Lung (tissue), 11 donors: ENCODE measurements at regions not wholly inside any gene's neighbourhood (a gene's known extent, or its start where the extent isn't known, plus 50 kb on each side); places are given as distances from the start of the nearest gene placed in this dataset.

Experiments used
- ATAC-seq: fragments of 200-7000 bp; cut with Tn5 transposase; one replicate; pipeline ENCODE4 v1.9.1; 2020; ENCODE audit warnings: moderate number of reproducible peaks; ENCODE audit not compliant: insufficient read depth, low FRiP score
- DNase-seq, 3 donors: peaks; one replicate each; pipeline ENCODE4 v3.0.0-alpha.2; 2013 to 2017
- H3K27ac ChIP-seq, 2 donors: one replicate each; pipeline ENCODE4 v1.5.1; 2013; ENCODE audit warnings: mild to moderate bottlenecking in 2 of 2, moderate library complexity in 2 of 2, control low read depth in 1 of 2, inconsistent platforms in 1 of 2, low read depth in 1 of 2, low read length in 1 of 2
- H3K27me3 ChIP-seq, 3 donors: one replicate each; pipeline ENCODE4 v1.5.1; 2013; ENCODE audit warnings: low read length in 2 of 3; ENCODE audit not compliant: control insufficient read depth in 3 of 3, insufficient read depth in 3 of 3
- H3K36me3 ChIP-seq, 4 donors: one replicate each; pipeline ENCODE4 v1.5.1; 2013; ENCODE audit warnings: low read length in 4 of 4, mild to moderate bottlenecking in 1 of 4, moderate library complexity in 1 of 4; ENCODE audit not compliant: control insufficient read depth in 4 of 4, insufficient read depth in 4 of 4
- H3K4me1 ChIP-seq, 5 donors: one replicate each; pipeline ENCODE4 v1.5.1; 2013; ENCODE audit warnings: low read length in 5 of 5, mild to moderate bottlenecking in 2 of 5, moderate library complexity in 1 of 5; ENCODE audit not compliant: control insufficient read depth in 5 of 5, insufficient read depth in 5 of 5
- H3K4me3 ChIP-seq: one replicate; pipeline ENCODE4 v1.5.1; 2013; ENCODE audit warnings: mild to moderate bottlenecking, control low read depth, moderate library complexity
- H3K9ac ChIP-seq, 2 donors: one replicate each; pipeline ENCODE4 v1.5.1; 2013; ENCODE audit warnings: low read length in 2 of 2, control low read depth in 1 of 2; ENCODE audit not compliant: insufficient read depth in 1 of 2
- H3K9me3 ChIP-seq, 4 donors: one replicate each; pipeline ENCODE4 v1.5.1; 2013; ENCODE audit warnings: low read length in 3 of 4, mild to moderate bottlenecking in 1 of 4, moderate library complexity in 1 of 4; ENCODE audit not compliant: control insufficient read depth in 4 of 4, insufficient read depth in 3 of 4
- CTCF ChIP-seq: IDR thresholded peaks from 2 replicates; pipeline ENCODE4 v1.5.1; 2012; ENCODE audit warnings: mild to moderate bottlenecking; ENCODE audit errors: control extremely low read depth, extremely low read depth
- WGBS, 2 donors: extraction: QIAGEN DNeasy Blood & Tissue Kit; methylation state at CpG; one replicate each; pipeline ENCODE4 v1.1.7; 2013; 5-methylcytosine and 5-hydroxymethylcytosine counted together
- donor health status: control.
- donor health status: control.
- donor health status: Bipolar disorder and iron deficiency.
- donor health status: healthy.
- donor health status: DM: yes; HTN: yes; CAD: no.

GRCh38 chr20:52619101-52619500 is 353.1 kb upstream of the TSHZ2 start:
- Histone ChIP-seq H3K4me3 (no peak overlapping the region), H3K9ac (no peak overlapping the region), H3K36me3 (no peaks in the 10 kb centered on the region), H3K9me3 (no peaks in the 10 kb centered on the region), H3K27ac (no peak overlapping the region), H3K27me3 (no peaks in the 10 kb centered on the region), H3K4me1 (no peaks in the 10 kb centered on the region)
- WGBS, 2 donors: 48 to 63% methylated on average over 5 of the region's 5 CpGs
- DNase-seq (peak in 1 of 3 donors; percentile 10), ATAC-seq (no peak)
- TF ChIP-seq CTCF: no peak

DNA sequence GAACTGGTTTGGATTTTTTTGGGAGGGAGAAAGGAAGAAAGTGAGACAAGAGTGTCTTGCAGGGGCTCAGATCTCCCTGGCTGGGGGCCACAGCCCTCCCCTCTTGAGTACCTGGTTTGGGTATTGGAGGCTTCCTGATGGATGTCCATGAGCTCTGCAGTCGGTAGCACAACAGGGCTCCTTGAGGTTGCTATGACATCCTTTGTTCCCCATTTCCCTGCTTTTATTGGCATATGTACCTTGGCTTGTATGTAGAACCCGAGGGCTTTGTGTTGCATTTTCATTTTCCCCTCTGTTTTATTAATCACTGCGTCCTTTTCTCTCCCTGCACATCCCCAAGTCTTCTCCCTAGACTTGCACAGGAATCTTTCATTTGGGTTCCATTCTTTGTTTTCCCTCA is 355.5 kb upstream of the TSHZ2 start:
- DNase-seq: no peak
- TF ChIP-seq CTCF: no peak
- WGBS, 2 donors: 62 to 64% methylated on average over 3 of the region's 3 CpGs

DNA sequence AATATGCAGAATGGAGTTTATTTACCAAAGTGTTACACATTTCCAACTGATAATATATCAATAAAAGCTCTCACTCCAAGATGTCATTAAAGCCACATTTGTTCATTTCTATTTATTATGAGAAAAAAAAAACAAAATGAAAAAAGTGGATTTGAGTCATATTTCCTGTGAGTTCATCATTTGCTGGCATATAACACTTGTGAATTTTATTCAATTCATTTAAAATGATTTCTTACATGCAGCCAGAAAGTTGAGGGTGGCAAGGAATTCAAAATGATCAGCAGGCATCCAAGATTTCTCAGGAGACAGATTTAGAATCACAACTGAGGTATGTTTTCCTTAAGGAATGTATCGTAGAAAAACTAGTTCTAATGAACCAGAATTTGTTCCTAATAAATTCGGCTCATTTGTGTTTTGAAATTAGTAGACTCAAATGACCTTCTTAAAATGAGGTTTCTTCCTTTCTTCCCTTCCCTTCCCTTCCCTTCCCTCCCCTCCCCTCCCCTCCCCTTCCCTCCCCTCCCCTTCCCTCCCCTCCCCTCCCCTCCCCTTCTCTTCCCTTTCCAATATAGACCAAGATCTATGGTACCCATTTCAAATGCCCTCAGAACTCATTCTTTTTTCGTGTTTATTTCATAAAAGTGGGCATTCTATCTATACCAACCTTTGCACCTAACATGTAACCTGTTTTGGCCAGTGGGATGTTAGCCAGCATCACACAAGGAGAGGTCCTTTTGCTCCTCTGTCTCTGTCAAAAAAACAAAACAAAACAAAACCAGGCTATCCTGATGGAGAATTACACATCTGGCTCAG is 357.9 kb upstream of the TSHZ2 start:
- Histone ChIP-seq H3K4me1 (no peaks in the 10 kb centered on the region), H3K36me3 (no peaks in the 10 kb centered on the region), H3K27ac (no peak overlapping the region), H3K9ac (no peak overlapping the region), H3K27me3 (peaks cover 0 to 3% (median 0%) of the 10 kb centered on the region in 3 donors), H3K9me3 (no peaks in the 10 kb centered on the region), H3K4me3 (no peak overlapping the region)
- no peak for TF ChIP-seq CTCF
- DNase-seq: no peak
- ATAC-seq: no peak
- 83 to 91% methylated on average over 3 of the region's 3 CpGs for WGBS, 2 donors

More for the DNA sequence above, 355.5 kb upstream of the TSHZ2 start:
- ATAC-seq: no peak
- no peaks in the 10 kb centered on the region for H3K4me1 ChIP-seq
- no peaks in the 10 kb centered on the region for H3K36me3 ChIP-seq
- H3K4me3 ChIP-seq: no peak overlapping the region
- H3K9ac ChIP-seq: no peak overlapping the region
- H3K27me3 ChIP-seq: no peaks in the 10 kb centered on the region
- no peak overlapping the region for H3K27ac ChIP-seq
- no peaks in the 10 kb centered on the region for H3K9me3 ChIP-seq
